Keratinocyte (primary cell): ENCODE measurements at regions not wholly inside any gene's neighbourhood (a gene's known extent, or its start where the extent isn't known, plus 50 kb on each side); places are given as distances from the start of the nearest gene placed in this dataset.

Source experiments
- DNase-seq: peaks from one replicate; pipeline ENCODE4 v3.0.0-alpha.2; 2011; ENCODE audit warnings: low read depth, missing footprints, low spot score
- FAIRE-seq: peaks from 2 replicates; lab custom pipeline; 2011; peaks lifted over from hg19 to GRCh38; lab: Jason Lieb, UNC
- H2AFZ ChIP-seq: 2 replicates; pipeline ENCODE4 v1.6.0; 2012; ENCODE audit warnings: low read length, control low read depth, inconsistent platforms; ENCODE audit not compliant: control insufficient read depth
- H3K27ac ChIP-seq: 2 replicates; pipeline ENCODE4 v1.5.1; 2011; ENCODE audit warnings: low read length; ENCODE audit not compliant: control insufficient read depth, insufficient read depth
- H3K27me3 ChIP-seq: 3 replicates; pipeline ENCODE4 v1.6.0; 2011; ENCODE audit warnings: low read length; ENCODE audit not compliant: control insufficient read depth, insufficient read depth; ENCODE audit errors: extremely low read depth
- H3K36me3 ChIP-seq, 2 experiments: 2 replicates in 1 of 2; 3 replicates in 1 of 2; pipeline ENCODE4 v1.5.1; 2011; ENCODE audit warnings: low read length in 2 of 2, mild to moderate bottlenecking in 1 of 2; ENCODE audit not compliant: control insufficient read depth in 2 of 2, insufficient read depth in 2 of 2; ENCODE audit errors: extremely low read depth in 1 of 2
- H3K4me1 ChIP-seq: 3 replicates; pipeline ENCODE4 v1.5.1; 2011; ENCODE audit warnings: low read length; ENCODE audit not compliant: control insufficient read depth, insufficient read depth; ENCODE audit errors: extremely low read depth
- H3K4me2 ChIP-seq: 3 replicates; pipeline ENCODE4 v1.6.0; 2011; ENCODE audit warnings: low read depth, low read length; ENCODE audit not compliant: control insufficient read depth, insufficient read depth; ENCODE audit errors: extremely low read depth
- H3K4me3 ChIP-seq, 3 experiments: fragments of 200-600 bp in 1 of 3; sonication (generic) in 1 of 3; 2 replicates in 2 of 3; 3 replicates in 1 of 3; pipeline ENCODE4 v1.5.1; 2011 to 2016; ENCODE audit warnings: low read length in 3 of 3, mild to moderate bottlenecking in 3 of 3, control low read depth in 2 of 3, inconsistent platforms in 1 of 3, low read depth in 1 of 3, mixed read lengths in 1 of 3, mixed run types in 1 of 3, moderate library complexity in 1 of 3; ENCODE audit not compliant: control insufficient read depth in 2 of 3, insufficient read depth in 2 of 3; ENCODE audit errors: extremely low read depth in 1 of 3
- H3K79me2 ChIP-seq: 2 replicates; pipeline ENCODE4 v1.6.0; 2012; ENCODE audit warnings: low read length; ENCODE audit not compliant: control insufficient read depth, insufficient read depth
- H3K9ac ChIP-seq: 3 replicates; pipeline ENCODE4 v1.6.0; 2011; ENCODE audit warnings: low read length; ENCODE audit not compliant: control insufficient read depth, insufficient read depth; ENCODE audit errors: extremely low read depth
- H3K9me1 ChIP-seq: 3 replicates; pipeline ENCODE4 v1.6.0; 2011; ENCODE audit warnings: low read length; ENCODE audit not compliant: control insufficient read depth, insufficient read depth; ENCODE audit errors: extremely low read depth
- H3K9me3 ChIP-seq: 2 replicates; pipeline ENCODE4 v1.5.1; 2012; ENCODE audit warnings: low read depth, low read length; ENCODE audit not compliant: control insufficient read depth
- H4K20me1 ChIP-seq: 3 replicates; pipeline ENCODE4 v1.6.0; 2011; ENCODE audit warnings: low read length; ENCODE audit not compliant: control insufficient read depth, insufficient read depth; ENCODE audit errors: extremely low read depth
- EZH2 ChIP-seq: IDR thresholded peaks from one replicate; pipeline ENCODE4 v1.6.1; 2012; ENCODE audit warnings: inconsistent platforms, mild to moderate bottlenecking, low read length, moderate library complexity
- dilution Hi-C: fragments of 300-500 bp; cut with MboI; formaldehyde crosslinking; loops from one replicate; pipeline ENCODE4 v1.7.0; 2020; ENCODE audit warnings: low sequenced_read_pairs; ENCODE audit not compliant: extremely low pct_ligation_motif_present
- TF ChIP-seq, protein P1 (sequence below), 3 experiments: IDR thresholded peaks in 1 of 3; conservative IDR thresholded peaks in 1 of 3; optimal IDR thresholded peaks in 1 of 3; 2 replicates in 2 of 3; 3 replicates in 1 of 3; pipeline versions ENCODE3 to v1.5.1; 2011; ENCODE audit warnings: low read length in 3 of 3, mild to moderate bottlenecking in 3 of 3, moderate library complexity in 2 of 3, control low read depth in 1 of 3, inconsistent platforms in 1 of 3; ENCODE audit not compliant: insufficient read depth in 2 of 3; ENCODE audit errors: extremely low read depth in 1 of 3

GRCh38 chr2:22326250-22326649 lies 1058.7 kb upstream of the KLHL29 start:
- H3K36me3 ChIP-seq: no peaks in the 10 kb centered on the region
- DNase-seq (no peak), FAIRE-seq (no peak)
- H4K20me1 ChIP-seq: no peaks in the 10 kb centered on the region
- no peak overlapping the region for H3K27ac ChIP-seq
- H3K4me1 ChIP-seq: no peaks in the 10 kb centered on the region
- H3K9me1 ChIP-seq: no peaks in the 10 kb centered on the region
- H3K79me2 ChIP-seq: no peaks in the 10 kb centered on the region
- H3K9me3 ChIP-seq: no peaks in the 10 kb centered on the region
- no peak overlapping the region for H3K4me3 ChIP-seq
- no peak overlapping the region for H2AFZ ChIP-seq
- no peaks in the 10 kb centered on the region for H3K27me3 ChIP-seq
- dilution Hi-C loops: no loop called here
- TF ChIP-seq, protein P1, sequence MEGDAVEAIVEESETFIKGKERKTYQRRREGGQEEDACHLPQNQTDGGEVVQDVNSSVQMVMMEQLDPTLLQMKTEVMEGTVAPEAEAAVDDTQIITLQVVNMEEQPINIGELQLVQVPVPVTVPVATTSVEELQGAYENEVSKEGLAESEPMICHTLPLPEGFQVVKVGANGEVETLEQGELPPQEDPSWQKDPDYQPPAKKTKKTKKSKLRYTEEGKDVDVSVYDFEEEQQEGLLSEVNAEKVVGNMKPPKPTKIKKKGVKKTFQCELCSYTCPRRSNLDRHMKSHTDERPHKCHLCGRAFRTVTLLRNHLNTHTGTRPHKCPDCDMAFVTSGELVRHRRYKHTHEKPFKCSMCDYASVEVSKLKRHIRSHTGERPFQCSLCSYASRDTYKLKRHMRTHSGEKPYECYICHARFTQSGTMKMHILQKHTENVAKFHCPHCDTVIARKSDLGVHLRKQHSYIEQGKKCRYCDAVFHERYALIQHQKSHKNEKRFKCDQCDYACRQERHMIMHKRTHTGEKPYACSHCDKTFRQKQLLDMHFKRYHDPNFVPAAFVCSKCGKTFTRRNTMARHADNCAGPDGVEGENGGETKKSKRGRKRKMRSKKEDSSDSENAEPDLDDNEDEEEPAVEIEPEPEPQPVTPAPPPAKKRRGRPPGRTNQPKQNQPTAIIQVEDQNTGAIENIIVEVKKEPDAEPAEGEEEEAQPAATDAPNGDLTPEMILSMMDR (optimal IDR thresholded peaks at IDR 0.05 in 1 of 3, IDR thresholded peaks at IDR 0.05 in 1 of 3, conservative IDR thresholded peaks at IDR 0.05 in 1 of 3; ENCODE audit: extremely low read depth in 1 of 3, insufficient read depth in 2 of 3, low read length in 3 of 3): no peak
- no peak for TF ChIP-seq EZH2
- H3K9ac ChIP-seq: no peak overlapping the region
- H3K4me2 ChIP-seq: no peak overlapping the region

- Histone ChIP-seq H3K9me3 (no peaks in the 10 kb centered on the region), H3K27me3 (no peaks in the 10 kb centered on the region), H4K20me1 (no peaks in the 10 kb centered on the region), H3K4me3 (no peak overlapping the region), H3K9me1 (no peaks in the 10 kb centered on the region), H3K79me2 (no peaks in the 10 kb centered on the region), H3K36me3 (no peaks in the 10 kb centered on the region), H3K4me1 (no peaks in the 10 kb centered on the region), H3K4me2 (no peak overlapping the region), H3K9ac (no peak overlapping the region), H3K27ac (no peak overlapping the region), H2AFZ (no peak overlapping the region)
- DNase-seq (no peak), FAIRE-seq (no peak)
- dilution Hi-C loops: no loop called here
- no peak for TF ChIP-seq EZH2
- TF ChIP-seq, protein P1 (optimal IDR thresholded peaks at IDR 0.05 in 1 of 3, IDR thresholded peaks at IDR 0.05 in 1 of 3, conservative IDR thresholded peaks at IDR 0.05 in 1 of 3; ENCODE audit: extremely low read depth in 1 of 3, insufficient read depth in 2 of 3, low read length in 3 of 3): no peak
Measured at GRCh38 chr2:22329211-22330154, 1055.5 kb upstream of the KLHL29 start.
